ENCODE measurements at regions not wholly inside any gene's neighbourhood (a gene's known extent, or its start where the extent isn't known, plus 50 kb on each side); places are given as distances from the start of the nearest gene placed in this dataset.

- no peak for DNase-seq (ENCODE audit: extremely low spot score, unreplicated experiment)
- Mint-ChIP-seq H3K9me3 (no peaks in the 10 kb centered on the region), H3K27ac (no peak overlapping the region), H3K27me3 (no peaks in the 10 kb centered on the region), H3K36me3 (no peaks in the 10 kb centered on the region), H3K4me3 (no peak overlapping the region), H3K4me1 (ENCODE audit: unreplicated experiment) (no peaks in the 10 kb centered on the region)
- TF ChIP-seq CTCF (conservative IDR thresholded peaks at IDR 0.05) = peak; percentile 85
These were observed 269.8 kb downstream of the S1PR1 start for GRCh38 chr1:101506541-101507164.

GRCh38 chr1:101507547-101507971 is 270.7 kb downstream of the S1PR1 start:
- DNase-seq (ENCODE audit: extremely low spot score, unreplicated experiment) = no peak
- TF ChIP-seq CTCF (conservative IDR thresholded peaks at IDR 0.05) = no peak
- no peak overlapping the region for H3K27ac Mint-ChIP-seq
- H3K4me3 Mint-ChIP-seq = no peak overlapping the region
- H3K9me3 Mint-ChIP-seq = no peaks in the 10 kb centered on the region
- H3K4me1 Mint-ChIP-seq (ENCODE audit: unreplicated experiment) = no peaks in the 10 kb centered on the region
- no peaks in the 10 kb centered on the region for H3K27me3 Mint-ChIP-seq
- no peaks in the 10 kb centered on the region for H3K36me3 Mint-ChIP-seq

GRCh38 chr1:101508913-101509312 is 272.1 kb downstream of the S1PR1 start:
- Mint-ChIP-seq H3K9me3 (no peaks in the 10 kb centered on the region), H3K27me3 (no peaks in the 10 kb centered on the region), H3K27ac (no peak overlapping the region), H3K4me1 (ENCODE audit: unreplicated experiment) (no peaks in the 10 kb centered on the region), H3K4me3 (no peak overlapping the region), H3K36me3 (no peaks in the 10 kb centered on the region)
- DNase-seq (ENCODE audit: extremely low spot score, unreplicated experiment) = no peak
- TF ChIP-seq CTCF (conservative IDR thresholded peaks at IDR 0.05) = no peak

- no peak for TF ChIP-seq CTCF (conservative IDR thresholded peaks at IDR 0.05)
- no peak overlapping the region for H3K27ac Mint-ChIP-seq
- H3K4me1 Mint-ChIP-seq (ENCODE audit: unreplicated experiment) = no peaks in the 10 kb centered on the region
- no peak for DNase-seq (ENCODE audit: extremely low spot score, unreplicated experiment)
- H3K27me3 Mint-ChIP-seq = no peaks in the 10 kb centered on the region
- H3K4me3 Mint-ChIP-seq = no peak overlapping the region
- no peaks in the 10 kb centered on the region for H3K9me3 Mint-ChIP-seq
- H3K36me3 Mint-ChIP-seq = no peaks in the 10 kb centered on the region
These were observed 272.6 kb downstream of the S1PR1 start for GRCh38 chr1:101509370-101509769.

GRCh38 chr1:101511202-101511891 is 274.5 kb downstream of the S1PR1 start:
- H3K9me3 Mint-ChIP-seq = no peaks in the 10 kb centered on the region
- DNase-seq (ENCODE audit: extremely low spot score, unreplicated experiment) = no peak
- no peaks in the 10 kb centered on the region for H3K27me3 Mint-ChIP-seq
- no peak overlapping the region for H3K4me3 Mint-ChIP-seq
- H3K27ac Mint-ChIP-seq = no peak overlapping the region
- H3K36me3 Mint-ChIP-seq = no peaks in the 10 kb centered on the region
- no peaks in the 10 kb centered on the region for H3K4me1 Mint-ChIP-seq (ENCODE audit: unreplicated experiment)
- no peak for TF ChIP-seq CTCF (conservative IDR thresholded peaks at IDR 0.05)
